NCI-H146 treated with DMSO at 0.1 percent for 48 hours (cell line): ENCODE measurements at regions not wholly inside any gene's neighbourhood (a gene's known extent, or its start where the extent isn't known, plus 50 kb on each side); places are given as distances from the start of the nearest gene placed in this dataset.
"Not testable (repeated sequence)": the region's sequence is repeated elsewhere in the genome, so short reads cannot be mapped to it uniquely, and the experiment has no call there.

Experiments used
- DNase-seq: peaks from one replicate; lab custom pipeline; 2025; ENCODE audit not compliant: unreplicated experiment; lab: John Stamatoyannopoulos, UW

- DNase-seq: no peak
These were observed 219.1 kb downstream of the PHLDA1 start for GRCh38 chr12:75812271-75813018.

GRCh38 chr12:75809746-75810145 lies 221.8 kb downstream of the PHLDA1 start:
- no peak for DNase-seq

- DNase-seq: no peak
These were observed 224.1 kb downstream of the PHLDA1 start for GRCh38 chr12:75807494-75807893.

- DNase-seq: no peak
These were observed 225.7 kb downstream of the PHLDA1 start for GRCh38 chr12:75805905-75806304.

- no peak for DNase-seq
These were observed 226.3 kb downstream of the PHLDA1 start for GRCh38 chr12:75805320-75805719.

GRCh38 chr12:75798136-75798926 lies 233.2 kb downstream of the PHLDA1 start:
- peak; percentile 19 for DNase-seq

- DNase-seq: no peak
These were observed 236.5 kb downstream of the PHLDA1 start for GRCh38 chr12:75795125-75795524.

- no peak for DNase-seq
These were observed 238.9 kb downstream of the PHLDA1 start for GRCh38 chr12:75792687-75793086.

- DNase-seq: no peak
These were observed 241.4 kb downstream of the PHLDA1 start for GRCh38 chr12:75790219-75790618.

- not testable (repeated sequence) for DNase-seq
These were observed 244.4 kb downstream of the PHLDA1 start for GRCh38 chr12:75787146-75787545.

GRCh38 chr12:75786070-75786469 lies 245.5 kb downstream of the PHLDA1 start:
- no peak for DNase-seq

- DNase-seq: no peak
These were observed 247.0 kb downstream of the PHLDA1 start for GRCh38 chr12:75784591-75784990.

GRCh38 chr12:75783093-75783877 lies 248.3 kb downstream of the PHLDA1 start:
- DNase-seq: no peak

GRCh38 chr12:75782069-75782581 lies 249.5 kb downstream of the PHLDA1 start:
- no peak for DNase-seq

GRCh38 chr12:75781532-75782046 lies 250.0 kb downstream of the PHLDA1 start:
- no peak for DNase-seq

GRCh38 chr12:75779891-75780496 lies 251.6 kb downstream of the PHLDA1 start:
- DNase-seq: peak; percentile 30

GRCh38 chr12:75774261-75775052 lies 257.1 kb downstream of the PHLDA1 start:
- DNase-seq: no peak

GRCh38 chr12:75773377-75773776 lies 258.2 kb downstream of the PHLDA1 start:
- DNase-seq: no peak

GRCh38 chr12:75771023-75771422 lies 259.6 kb upstream of the KRR1 start:
- DNase-seq: no peak

GRCh38 chr12:75767957-75768356 lies 256.5 kb upstream of the KRR1 start:
- no peak for DNase-seq
